GM19351 (cell line): ENCODE measurements at regions not wholly inside any gene's neighbourhood (a gene's known extent, or its start where the extent isn't known, plus 50 kb on each side); places are given as distances from the start of the nearest gene placed in this dataset.

ENCODE experiments used
- ATAC-seq: cut with Tn5 transposase; IDR thresholded peaks from one replicate; pipeline ENCODE4 v1.9.1; 2021; ENCODE audit warnings: mild to moderate bottlenecking, moderate library complexity; ENCODE audit not compliant: unreplicated experiment

DNA sequence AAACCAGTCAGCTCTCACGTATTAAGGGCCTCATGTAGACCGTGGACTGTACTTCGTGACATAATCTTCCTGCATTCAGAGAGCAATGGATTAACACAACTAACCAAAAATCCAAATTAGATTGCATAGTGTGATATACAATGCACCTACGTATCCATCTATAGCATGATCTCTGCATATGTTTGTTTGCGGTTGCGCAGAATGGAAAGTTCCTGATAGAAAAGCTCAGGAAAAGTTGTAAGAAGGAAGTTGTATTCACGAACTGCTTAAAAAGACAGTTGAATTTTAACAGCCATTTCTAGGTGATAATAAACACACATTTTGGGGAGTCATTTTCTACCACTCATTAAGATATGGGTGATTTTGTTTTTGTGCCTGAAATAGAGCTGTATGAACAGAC is 869.0 kb downstream of the TLE4 start:
- ATAC-seq = no peak

DNA sequence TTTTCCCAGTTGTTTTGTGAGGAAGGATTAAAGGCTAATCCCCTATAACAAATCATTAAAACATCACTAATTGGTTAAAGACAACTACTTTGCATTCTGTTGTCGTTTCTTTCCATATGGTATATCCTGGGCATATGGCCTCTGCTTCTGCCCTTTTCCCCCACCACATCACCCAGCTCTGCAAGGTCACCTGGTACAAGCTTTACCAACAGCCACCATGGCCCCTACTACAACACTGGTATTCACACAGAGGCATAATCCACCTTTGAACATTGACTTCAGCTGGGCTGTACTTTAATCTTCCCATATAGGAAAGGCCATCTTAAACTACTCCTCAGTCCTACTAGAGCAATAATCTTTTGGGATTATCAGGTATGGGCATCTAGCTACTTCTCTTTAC is 866.1 kb downstream of the TLE4 start:
- no peak for ATAC-seq

DNA sequence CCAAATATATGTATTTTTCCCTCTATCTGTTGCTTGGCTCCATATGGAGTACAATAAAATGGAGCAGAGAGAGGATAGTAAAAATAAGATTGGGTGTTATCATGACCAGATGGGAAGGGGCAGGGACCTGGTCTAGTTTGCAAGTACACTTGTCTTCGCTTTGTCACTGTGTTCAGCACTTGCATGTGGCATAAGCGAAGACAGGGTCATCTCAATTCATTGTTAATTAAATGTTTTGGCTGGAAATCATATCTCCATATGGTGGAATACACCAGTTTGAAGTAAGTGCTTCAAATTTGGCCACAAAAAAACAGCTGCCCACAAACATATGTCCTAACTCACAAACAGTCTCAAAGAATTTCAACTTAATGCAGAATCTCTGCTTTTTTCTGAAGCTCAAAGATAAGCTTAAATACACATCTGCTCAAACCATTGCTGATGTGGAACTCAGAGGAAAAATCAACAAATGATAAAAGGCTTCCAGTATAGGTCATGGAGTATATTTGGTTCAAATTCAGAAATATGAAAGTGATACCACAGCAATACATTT is 865.4 kb downstream of the TLE4 start:
- no peak for ATAC-seq

- no peak for ATAC-seq
These were observed 863.8 kb downstream of the TLE4 start for GRCh38 chr9:80435591-80435990.

GRCh38 chr9:80426992-80427391 is 855.2 kb downstream of the TLE4 start:
- ATAC-seq = no peak

DNA sequence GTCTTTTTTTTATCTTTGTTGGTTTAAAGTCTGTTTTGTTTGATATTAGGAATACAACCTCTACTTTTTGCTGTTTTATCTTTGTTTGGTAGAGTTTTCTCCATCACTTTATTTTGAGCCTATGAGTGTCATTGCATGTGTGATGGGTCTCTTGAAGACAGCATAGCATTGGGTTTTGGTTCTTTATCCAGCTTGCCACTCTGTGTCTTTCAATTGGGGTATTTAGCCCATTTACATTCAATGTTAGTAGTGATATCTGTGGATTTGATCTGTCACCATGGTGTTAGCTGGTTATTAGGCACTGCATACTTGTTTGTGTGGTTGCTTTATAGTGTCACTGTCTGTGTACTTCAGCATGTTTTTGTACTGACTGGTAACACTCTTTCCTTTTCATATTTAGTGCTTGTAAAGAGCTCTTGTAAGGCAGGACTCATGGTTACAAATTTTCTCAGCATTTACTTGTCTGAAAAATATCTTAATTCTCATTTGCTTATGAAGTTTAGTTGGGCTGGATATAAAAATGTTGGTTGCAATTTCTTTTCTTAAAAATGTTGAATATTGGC is 845.5 kb downstream of the TLE4 start:
- ATAC-seq = no peak

- no peak for ATAC-seq
These were observed 838.3 kb downstream of the TLE4 start for GRCh38 chr9:80410106-80410505.

GRCh38 chr9:80407220-80407619 is 835.5 kb downstream of the TLE4 start:
- ATAC-seq = no peak

DNA sequence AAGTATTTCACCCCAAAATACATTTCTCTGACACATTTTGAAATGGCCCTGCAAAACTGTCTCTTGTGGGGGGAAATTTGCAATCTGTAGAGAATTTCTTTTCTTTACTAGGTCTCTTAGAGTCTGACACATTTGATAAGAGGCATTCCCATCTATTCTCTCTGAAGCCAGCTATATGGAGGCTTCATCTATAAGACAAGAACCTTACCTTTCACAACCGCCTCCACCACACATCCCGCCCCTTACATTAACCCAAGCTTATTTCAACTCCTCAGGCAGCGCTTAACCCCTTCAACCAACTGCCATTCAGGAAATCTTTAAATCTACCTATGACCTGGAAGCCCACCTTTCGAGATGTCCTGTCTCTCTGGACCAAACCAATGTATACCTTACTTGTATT is 829.5 kb downstream of the TLE4 start:
- ATAC-seq = no peak

GRCh38 chr9:80400624-80401230 is 829.0 kb downstream of the TLE4 start:
- ATAC-seq = no peak

DNA sequence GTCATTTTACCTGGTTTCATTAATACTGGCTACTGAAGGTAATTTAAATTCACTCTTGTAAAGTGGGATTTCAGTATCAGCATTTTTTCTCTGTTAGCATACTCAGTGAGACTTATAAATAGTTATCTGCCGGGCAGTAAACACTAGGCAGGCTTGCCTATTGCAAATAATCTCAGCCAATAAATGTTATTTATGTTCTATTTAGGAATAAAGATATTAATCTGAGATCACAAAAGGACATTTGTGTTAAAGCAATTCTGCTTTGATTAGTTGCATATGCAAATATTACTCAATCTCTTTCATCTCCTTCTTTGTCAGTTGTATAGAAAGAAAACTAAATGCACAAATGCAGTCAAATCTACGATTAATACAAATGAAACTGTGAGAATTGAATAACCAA is 827.8 kb downstream of the TLE4 start:
- ATAC-seq = no peak

DNA sequence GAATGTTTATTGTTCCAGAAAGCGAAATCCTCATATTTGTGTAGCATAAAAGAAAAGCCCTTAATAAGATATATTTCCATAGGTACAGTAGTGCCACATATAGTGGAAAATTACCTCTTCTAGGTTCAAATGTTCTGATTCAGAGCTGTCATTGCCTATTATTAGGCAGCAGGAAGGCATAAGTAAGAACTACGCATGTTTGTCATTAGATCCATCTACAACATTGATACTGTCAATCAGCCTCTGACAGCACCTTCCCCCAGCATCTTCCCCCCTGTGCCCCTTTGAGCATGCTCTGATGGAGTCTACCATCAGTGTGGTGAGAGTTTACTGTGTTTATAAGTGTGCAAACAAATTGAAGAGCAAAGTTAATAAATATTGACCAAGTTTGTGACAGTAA is 816.1 kb downstream of the TLE4 start:
- ATAC-seq = no peak

DNA sequence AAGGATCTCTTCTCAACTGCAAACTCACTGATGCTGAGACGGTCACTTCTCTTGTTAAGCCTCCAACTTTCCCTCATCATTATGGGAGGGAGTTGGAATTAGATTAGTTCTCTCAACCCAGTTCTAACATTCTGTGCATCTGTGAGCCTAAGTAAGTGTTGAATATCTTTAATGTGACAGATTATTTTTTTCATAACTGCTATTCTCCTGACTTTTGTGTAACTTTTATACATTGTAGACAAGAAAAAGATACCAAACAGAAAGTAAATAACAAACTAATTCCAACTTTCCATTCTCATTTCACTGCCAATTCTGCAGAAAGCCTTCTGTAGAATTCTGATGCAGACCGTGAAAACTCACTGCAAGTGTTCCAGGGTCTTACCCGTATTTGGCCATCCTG is 813.5 kb downstream of the TLE4 start:
- no peak for ATAC-seq

- no peak for ATAC-seq
These were observed 811.6 kb downstream of the TLE4 start for GRCh38 chr9:80383331-80383730.

DNA sequence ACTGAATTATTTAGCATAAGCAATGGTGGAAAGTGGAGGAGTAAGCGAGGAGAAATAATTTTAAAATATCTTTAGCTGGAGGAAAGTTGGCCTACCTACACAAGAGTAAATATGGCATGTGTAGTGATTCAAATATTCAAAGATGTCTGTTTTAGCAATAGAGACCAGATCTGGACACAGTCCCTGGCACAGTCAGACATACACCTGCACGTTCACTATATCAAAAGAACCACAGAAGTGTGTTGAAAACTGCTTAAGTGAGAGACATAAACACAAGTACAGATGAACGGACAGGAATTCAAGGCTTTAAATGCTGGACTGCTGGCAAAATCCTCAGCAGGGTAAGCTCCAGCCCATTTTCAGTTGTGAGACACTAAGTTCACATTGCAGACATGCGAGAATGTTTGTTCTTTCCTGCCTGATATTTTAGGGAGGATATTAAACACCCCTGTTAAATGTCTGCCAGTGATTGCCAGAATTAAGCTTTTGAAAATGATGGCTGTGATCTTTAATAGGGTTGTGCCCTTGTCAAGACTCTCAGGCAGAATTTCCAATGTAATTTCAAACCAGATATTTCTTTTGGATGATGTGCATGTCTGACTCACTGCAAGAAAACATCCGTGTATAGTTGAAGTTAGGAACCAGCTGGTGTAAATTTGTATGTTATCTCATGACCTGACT is 810.6 kb downstream of the TLE4 start:
- ATAC-seq = no peak

DNA sequence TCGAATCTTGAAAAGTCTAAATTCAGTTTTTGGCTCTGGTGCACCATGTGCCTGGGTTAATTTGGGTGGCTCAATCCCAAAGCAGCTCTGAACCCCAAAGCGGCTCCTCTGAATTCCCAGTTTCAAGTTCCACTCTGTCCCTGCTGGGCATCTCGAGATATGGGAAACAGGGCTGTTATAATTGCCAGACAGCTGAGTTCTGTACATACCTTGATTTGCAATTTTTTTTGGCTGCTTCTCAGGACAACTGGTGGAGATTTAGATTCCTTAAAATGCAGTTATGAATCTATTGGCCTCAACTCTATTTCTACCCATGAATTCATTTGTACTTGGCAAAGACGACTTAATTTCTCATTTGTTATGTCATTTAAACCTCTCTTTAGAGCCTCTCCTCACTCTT is 808.5 kb downstream of the TLE4 start:
- no peak for ATAC-seq

- ATAC-seq = no peak
These were observed 807.0 kb downstream of the TLE4 start for GRCh38 chr9:80378669-80379293.

GRCh38 chr9:80376180-80376579 is 804.4 kb downstream of the TLE4 start:
- no peak for ATAC-seq

DNA sequence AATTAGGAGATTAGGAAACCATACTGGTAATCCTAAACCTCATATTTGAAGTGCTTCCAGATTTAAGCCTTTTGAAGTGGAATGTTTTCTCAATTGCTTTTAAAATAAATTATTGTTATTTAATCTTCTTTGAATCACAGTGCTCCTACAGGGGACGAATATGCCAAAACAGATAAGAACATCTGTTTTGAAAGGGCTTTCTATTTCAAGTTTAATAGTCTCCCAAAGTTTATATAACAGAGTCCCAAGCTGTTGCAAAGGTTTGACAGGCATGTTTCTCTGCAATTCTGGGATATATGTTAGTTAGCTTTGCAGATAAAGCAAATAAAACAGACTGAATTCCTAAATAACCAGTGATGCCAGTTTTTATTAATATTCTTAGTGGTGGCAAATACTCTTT is 803.7 kb downstream of the TLE4 start:
- no peak for ATAC-seq

DNA sequence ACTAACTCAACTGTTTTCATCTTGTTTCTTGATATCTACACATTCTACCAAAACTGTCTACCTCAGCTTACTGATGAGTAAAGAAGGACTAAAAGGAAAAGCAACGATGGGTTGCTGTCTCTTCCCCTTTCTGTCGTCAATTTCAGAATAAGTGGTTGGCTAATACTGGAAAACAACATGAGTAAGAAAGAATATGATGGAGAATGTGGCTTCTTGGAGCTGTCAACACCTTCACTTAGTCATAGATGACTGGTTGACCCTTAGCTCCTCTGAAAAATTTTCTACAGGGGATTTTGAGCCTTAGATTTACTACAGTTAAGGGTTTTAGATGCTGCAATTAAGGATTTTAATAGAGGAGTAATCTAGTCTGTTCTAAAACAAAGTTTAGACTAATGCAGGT is 797.9 kb downstream of the TLE4 start:
- no peak for ATAC-seq

DNA sequence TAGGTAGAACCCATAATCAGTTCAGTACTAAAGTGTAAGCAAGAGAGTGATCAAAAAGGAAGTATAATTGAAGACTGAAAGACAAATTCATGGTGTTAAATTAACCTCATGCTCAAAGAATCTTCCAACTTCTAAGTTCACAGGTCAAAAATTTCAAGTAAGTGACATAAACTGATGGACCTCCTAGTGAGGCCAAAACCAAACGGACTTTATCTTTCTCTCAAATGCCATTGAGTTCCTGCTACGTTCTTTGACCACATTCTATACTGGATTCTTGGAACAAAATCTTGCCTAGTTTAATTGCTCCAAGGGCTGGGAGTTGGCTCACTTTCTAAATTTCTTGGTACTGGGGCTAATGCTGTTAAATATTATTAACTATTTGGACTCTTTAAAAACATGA is 794.9 kb downstream of the TLE4 start:
- ATAC-seq = no peak
